DMS53 treated with DMSO at 0.1 percent for 48 hours (cell line): ENCODE measurements at regions not wholly inside any gene's neighbourhood (a gene's known extent, or its start where the extent isn't known, plus 50 kb on each side); places are given as distances from the start of the nearest gene placed in this dataset.
"Not testable (repeated sequence)": the region's sequence is repeated elsewhere in the genome, so short reads cannot be mapped to it uniquely, and the experiment has no call there.

Experiments
- DNase-seq: peaks from one replicate; lab custom pipeline; 2025; ENCODE audit not compliant: unreplicated experiment; lab: John Stamatoyannopoulos, UW

DNA sequence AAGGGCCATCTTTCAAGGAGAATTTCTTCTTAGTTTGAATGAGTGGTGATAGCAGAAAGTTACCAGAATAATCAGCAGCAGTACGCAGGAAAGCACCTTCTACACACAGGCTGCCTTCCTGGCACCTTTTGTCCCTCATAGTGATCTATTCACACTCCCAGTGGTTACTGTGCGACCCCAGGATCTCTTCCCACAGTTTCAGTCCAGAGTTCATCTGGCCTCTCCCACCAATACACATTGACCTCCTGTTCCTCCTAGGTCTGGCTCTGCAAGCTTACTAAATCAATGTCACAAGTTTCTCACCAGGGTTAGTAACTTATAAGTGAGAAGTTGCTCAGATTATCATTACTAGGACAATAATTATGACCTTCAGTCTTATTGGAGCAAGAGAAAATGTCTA is 99.1 kb upstream of the PIK3R1 start:
- no peak for DNase-seq

DNA sequence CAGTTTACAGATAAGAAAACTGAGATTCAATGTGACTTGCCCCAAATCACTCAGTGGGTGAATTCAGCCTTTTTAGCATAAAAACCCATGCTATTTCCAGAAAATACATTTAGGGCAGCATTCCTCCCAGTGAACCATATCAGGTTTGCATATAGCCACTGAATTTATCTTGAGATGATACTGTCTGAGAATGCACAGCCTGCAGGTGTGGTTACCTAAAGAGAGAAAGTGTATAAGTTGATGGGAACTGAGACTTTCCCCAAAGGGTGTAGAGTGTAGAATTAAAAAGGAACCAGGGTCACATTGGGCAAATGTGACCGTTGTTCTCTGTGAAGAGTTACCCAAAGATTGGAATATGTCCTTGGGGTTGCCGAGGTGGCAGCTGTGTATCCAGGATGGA is 100.0 kb upstream of the PIK3R1 start:
- no peak for DNase-seq

DNA sequence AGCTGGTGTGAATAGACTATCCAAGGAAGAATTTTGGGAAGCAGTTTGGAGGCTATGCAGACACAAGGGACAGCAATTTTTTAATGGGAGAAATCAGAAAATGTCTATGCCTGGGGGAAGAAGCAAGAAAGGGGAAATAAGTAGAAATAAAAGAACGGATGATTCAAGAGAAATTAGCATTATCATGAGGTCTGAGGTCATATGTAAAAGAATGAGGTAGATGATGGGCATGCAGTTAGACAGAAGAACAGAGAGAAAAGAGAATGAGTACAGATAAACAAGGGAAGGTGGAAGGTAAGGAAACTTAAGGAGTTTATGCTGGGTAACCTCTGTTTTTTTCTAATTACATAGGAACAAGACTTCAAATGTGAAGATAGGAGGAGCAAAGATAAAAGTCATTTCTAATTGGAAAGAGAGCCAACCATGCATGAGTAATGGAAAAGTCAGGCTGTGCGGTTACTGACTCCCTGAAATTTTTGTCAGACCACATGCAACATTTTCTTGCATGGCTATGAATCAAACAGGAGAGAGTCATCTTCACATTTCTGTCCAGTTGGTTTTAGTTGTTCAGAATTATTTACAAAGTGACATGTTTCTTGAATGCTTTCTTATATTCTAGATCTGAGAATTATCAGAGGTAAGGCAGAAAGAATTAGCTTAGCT is 101.0 kb upstream of the PIK3R1 start:
- DNase-seq: no peak

DNA sequence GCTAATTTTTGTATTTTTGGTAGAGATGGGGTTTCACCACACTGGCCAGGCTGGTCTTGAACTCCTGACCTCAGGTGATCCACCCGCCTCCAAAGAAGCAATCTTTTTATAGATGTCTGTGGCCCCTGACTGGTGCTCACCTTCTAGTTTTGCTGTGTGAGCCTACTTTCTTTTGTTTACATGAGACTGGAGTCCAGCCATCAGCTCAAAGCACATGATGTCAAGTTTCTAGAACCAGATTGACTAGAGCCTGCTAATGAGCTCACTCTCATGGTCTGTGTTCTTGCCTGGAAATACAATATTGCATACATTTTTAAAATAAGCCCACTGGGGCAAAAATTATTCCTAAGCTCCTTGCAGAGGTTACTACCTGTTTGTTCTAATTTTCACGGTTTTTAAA is 102.9 kb upstream of the PIK3R1 start:
- no peak for DNase-seq

DNA sequence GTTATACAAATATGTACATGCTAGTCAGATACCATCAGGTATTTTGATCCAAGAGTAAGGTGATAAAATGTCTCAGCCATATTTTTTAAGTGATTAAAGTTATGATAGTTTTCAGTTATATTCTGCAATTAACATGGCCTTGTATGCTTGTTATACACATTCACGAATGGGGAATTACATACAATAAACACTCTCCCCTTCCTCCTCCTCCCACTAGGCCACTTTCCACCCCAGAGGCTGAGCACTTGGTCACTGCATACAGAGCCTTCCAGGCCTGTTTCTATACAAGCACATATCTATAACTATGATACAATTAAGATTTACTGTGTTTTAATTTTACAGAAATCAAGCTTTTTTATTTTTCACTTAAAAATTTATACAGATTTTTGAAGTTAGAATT is 104.7 kb upstream of the PIK3R1 start:
- no peak for DNase-seq

DNA sequence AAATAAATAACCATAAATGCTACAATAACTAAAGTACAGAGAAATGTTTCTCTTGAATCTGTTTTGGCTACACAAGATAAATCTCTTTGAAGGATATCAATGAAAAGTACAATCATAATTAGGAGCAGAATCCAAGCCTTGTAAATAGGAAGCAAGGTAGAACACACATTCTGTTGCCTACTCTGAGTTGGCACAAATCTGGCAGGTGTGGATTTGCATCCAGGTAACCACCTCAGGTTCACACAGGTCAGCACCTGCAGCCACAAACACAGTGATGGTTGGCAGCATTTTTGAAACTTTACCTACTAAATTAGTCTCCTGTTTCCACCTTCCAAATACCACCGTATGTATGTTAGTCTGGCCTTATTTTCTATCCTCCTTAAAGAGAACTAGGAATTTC is 105.3 kb upstream of the PIK3R1 start:
- peak; percentile 28 for DNase-seq

DNA sequence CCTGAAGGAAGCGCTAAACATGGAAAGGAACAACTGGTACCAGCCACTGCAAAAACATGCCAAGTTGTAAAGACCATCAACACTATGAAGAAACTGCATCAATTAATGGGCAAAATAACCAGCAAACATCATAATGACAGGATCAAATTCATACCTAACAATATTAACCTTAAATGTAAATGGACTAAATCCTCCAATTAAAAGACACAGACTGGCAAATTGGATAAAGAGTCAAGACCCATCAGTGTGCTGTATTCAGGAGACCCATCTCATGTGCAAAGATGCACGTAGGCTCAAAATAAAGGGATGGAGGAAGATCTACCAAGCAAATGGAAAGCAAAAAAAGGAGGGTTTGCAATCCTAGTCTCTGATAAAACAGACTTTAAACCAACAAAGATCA is 111.3 kb upstream of the PIK3R1 start:
- not testable (repeated sequence) for DNase-seq

DNA sequence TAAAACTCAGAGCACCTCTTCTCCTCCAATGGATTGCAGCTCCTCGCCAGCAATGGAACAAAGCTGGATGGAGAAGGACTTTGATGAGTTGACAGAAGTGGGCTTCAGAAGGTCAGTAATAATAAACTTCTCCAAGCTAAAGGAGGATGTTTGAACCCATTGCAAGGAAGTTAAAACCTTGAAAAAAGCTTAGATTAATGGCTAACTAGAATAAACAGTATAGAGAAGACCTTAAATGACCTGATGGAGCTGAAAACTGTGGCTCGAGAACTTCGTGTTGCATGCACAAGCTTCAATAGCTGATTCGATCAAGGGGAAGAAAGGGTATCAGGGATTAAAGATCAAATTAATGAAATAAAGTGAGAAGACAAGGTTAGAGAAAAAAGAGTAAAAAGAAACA is 112.3 kb upstream of the PIK3R1 start:
- not testable (repeated sequence) for DNase-seq

DNA sequence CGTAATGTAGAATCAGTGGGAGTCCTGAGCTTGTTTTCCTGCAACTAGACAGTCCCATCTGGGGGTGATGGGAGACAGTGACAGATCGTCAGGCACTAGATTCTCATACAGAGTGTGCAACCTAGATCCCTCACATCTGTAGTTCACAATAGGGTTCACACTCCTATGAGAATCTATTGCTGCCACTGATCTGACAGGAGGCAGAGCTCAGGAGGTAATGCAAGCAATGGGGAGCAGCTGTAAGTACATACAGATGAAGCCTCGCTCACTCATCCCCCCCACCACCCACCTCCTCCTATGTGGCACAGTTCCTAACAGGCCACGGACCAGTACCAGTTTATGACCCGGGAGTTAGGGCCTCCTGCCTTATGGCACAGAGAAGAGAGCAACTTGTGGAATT is 116.2 kb upstream of the PIK3R1 start:
- no peak for DNase-seq

DNA sequence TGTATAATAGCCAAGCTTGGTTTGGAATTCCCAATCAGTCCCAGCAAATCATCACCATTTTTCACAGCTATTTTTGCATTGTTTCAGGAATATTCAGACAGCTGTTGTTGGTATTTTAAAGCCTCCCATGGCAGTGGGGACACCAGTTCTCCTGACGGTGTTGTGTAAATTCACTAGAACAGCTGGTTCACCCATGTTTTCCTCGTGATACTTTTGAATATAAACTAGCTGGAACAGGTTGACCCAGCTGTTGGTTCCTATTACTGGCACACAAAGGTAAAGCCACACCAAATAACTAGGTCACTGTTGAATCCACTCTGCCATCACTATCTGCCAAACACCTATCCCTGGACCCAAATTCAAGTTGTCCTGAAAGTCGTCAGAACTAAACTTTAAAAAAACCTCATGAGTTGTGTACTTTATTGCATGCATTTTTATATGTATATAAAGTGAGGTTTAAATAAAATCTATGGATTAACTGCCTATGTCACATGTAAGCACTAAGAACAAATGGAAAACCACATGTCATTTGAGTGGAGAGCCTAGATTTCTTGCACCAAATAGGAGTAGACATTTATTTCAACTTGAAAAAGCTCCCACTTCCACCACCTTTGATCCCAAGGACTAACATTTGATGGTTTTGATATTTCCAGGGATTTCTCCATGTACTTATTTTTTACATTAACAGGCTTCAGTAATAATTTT is 121.9 kb upstream of the PIK3R1 start:
- DNase-seq: no peak

DNA sequence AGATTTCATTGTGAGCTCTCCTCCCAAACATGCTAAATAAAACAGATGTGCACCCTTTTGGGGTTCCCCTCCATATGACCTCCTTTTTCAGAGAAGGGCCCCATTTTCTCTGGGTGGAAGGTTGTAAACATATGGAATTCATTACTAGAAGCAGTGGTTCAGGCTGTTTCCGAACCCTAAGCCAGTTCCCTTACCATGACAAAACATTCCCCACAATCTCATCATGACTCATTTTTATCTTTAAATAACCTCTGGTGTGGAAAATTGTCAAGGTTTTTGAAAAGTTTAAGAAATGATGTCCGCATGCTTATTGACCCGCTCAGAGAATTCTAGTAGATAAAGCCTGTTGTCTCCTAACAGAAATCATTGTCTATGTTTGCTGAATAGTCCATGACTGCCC is 127.3 kb upstream of the PIK3R1 start:
- DNase-seq: no peak

DNA sequence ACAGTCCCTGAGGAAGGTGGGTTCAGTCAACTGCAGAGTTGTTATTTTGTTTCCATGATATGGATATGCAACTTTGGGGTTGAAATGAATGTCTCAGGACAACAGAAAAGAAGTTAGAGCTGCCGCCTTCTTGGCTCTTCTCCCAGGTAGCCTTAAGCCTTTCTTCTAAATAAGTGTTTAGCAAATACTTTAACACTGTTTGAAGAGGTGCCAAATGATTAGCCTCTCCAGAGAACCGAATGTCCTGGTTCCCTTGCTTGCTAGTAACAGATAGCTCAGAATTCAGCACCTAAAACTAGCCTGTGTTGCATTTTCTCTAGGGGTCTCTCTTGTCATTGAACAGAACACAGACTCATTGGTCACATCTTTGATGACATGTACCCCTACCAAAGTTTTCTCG is 127.7 kb upstream of the PIK3R1 start:
- no peak for DNase-seq

DNA sequence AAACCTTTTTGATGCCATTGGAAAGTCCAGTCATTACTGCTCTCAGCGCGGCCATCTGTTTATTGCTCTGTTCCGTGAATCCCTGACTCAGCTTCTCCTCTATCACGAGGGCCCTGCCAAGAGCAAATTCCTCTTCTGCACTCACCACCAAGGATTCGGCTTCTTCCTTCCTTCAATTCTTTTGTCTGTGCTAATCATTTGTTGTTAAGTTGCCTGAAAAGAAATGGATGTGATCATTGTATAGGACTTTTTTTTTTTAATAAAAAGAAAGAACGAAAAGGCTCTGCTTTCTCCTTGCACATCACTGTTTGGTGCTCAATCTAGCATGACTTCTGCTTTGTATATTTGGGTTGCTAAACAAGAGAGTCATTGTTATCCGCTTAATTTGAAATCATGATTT is 128.7 kb upstream of the PIK3R1 start:
- no peak for DNase-seq

DNA sequence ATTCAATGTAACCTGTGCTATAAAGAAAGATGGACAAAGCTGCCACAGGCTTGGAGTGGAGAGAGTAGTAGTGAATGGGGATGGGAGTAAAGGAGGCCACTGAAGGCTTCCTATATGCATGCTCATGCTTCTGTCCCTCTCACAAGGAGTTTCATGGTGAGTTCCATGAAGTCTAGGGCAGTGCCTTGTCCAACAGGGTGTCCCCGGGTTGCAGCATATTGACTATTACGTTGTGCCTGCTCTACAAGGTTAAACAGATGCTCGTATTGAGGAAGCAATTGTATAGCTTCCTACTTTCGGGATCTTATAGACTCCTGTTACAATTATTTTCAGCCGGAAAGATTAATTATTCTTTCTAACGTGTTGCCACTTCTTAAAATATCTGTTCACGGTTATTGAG is 129.1 kb upstream of the PIK3R1 start:
- DNase-seq: no peak

DNA sequence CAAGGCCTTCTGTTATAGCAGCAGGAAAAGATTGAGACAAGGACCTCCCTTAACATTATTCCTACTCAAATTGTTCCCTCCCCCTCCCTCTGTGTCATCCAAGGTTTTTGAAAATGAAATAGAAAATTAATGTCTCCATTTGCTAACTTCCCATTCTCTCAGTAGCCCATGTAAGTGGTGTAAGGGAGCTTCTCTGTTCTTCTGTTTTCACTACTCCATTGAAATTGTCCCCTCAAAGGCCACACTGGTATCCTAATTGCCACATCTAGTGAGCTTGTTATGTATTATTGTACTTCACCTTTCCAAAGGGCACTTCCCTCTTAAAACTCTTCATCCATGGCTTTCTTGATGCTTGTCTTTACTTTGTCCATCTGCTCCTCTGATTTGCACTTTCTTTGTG is 131.2 kb upstream of the PIK3R1 start:
- no peak for DNase-seq

DNA sequence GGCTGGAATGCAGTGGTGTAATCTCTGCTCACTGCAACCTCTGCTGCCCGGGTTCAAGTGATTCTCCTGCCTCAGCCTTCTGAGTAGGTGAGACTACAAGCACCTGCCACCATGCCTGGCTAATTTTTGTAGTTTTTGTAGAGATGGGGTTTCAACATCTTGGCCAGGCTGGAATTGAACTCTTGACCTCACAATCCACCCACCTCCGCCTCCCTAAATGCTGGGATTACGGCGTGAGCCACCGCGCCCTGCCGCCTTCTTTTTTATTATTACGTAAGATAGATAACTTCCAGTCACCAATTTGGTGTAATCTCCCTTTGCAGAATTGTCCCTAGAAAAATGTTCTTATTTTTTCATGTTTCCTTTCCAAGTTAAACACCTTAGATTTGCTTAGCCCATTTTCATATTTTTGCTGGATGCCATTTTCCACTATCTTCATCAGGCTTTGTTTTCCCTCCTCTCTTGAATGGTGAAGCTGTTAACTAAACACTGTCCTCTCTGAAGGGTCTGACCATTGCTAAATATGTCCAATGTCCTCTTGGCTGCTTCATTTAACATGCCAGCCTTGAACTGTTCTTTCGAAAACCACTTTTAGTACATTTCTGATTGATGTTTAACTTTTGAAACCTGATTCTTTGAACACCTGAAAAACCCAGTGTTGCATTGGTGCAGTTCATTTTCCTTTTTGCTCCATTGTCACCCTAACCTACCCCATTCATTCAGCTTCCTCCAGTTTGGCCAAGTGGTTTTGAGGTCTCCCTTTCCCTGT is 135.1 kb upstream of the PIK3R1 start:
- DNase-seq: no peak

DNA sequence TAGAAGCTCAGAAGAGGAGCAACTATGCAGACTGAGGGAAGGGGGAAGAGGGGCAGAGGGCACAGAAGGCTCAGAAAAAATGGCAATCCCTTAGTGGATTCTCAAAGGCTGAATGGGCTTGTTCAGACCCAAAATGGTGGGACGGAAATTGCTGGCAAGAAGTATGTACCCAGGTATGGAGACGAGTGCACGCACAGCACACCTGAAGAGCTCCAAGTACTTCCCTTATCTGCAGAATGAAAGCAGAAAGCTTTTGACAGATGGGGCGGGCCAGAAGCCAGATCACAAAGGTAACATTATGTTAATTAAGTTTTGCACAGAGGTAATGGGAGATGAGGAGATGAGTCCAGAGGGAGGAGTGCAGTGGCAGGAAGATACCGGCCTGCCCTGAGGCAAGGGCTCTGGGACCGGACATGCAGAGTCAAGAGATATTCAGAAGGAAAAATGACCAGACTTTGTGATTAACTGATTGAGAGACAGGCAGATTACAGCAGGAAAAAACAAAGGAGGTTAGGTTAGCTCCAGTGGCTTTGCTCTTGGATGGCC is 138.1 kb upstream of the PIK3R1 start:
- DNase-seq: no peak

DNA sequence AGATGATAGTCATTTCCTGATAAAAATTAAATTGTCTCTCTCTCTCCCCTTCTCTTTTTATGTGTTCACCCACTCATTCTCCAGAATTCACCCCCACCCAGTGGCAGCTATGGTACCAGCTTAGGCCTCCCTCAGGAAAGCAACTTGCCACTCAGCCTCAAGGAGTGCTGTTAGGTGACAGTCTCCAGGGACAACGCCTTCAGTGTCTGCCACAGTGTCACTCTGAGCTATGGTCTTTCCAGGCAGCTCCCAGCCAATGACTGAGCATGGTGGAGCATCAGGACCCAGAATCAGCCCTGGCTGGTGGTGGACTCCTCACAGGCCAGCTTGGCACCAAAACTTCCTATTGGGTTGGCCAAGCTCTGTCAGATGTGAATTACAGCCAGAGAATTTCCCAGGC is 140.9 kb upstream of the PIK3R1 start:
- DNase-seq: no peak

DNA sequence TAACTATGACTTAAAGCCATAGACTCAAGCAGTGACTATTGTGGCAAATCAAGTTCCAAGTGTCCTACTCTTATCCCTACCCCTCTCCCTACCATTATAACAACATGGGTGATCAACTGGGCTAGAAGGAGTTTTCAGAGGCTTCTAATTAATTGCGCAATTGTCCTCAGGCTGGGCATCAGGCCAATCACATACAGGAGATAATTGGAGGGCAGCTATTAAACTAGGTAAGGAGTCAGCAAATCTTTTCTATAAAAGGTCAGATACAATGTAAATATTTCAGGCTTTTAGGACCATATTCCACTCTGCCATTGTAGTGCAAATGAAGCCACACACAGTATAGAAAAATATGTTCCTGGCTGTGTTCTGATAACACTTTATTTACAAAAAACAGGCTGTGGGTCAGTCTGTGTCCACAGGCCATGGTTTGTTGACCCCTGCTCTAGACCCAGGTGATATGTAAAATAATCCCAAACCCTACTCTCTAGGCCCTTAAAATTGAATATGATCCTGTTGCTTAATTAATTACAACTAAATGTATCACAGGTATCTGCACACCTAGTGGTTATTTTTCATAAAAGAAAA is 141.4 kb upstream of the PIK3R1 start:
- DNase-seq: no peak

DNA sequence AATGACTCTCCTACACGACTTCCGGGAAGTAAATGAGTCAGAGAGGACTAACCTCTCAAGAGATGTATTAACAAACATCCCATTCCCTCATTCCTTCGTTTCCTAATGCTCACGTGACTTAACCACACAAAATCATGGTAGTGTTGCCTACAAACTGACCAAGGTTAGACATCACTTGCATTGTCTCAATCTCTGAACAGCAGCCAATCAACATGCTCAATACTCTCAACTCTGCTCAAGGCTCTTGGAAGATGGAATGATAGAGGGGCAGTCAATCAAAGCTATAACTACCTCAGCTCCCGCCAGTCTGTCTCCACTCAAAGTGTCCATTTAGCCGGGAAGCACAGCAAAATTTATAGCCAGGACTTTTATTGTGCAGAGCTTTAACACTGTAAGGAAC is 143.8 kb upstream of the PIK3R1 start:
- no peak for DNase-seq

DNA sequence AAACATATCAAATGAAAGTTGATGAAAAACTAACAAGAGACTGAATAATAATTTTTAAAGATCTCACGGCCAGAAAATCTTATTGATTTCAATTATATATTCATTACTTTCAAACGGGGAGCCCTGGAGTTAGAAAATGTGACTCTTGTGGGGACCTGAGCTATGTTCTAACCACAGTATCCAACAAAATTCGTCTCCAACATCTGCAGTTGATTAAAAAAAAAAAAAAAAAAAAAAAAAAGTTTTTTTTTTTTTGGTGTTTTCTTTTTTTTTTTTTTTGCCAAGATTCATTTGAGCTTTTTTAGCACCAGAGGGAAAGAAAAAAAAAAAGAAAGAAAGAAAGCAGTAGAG is 144.3 kb upstream of the PIK3R1 start:
- no peak for DNase-seq
